HFFc6 (cell line): ENCODE measurements at regions not wholly inside any gene's neighbourhood (a gene's known extent, or its start where the extent isn't known, plus 50 kb on each side); places are given as distances from the start of the nearest gene placed in this dataset.

ENCODE experiments used
- DNase-seq: peaks from one replicate; pipeline ENCODE4 v3.0.0-alpha.2; 2018
- H3K27ac Mint-ChIP-seq: 2 replicates; pipeline ENCODE4 v1.8.0; 2020; ENCODE audit warnings: mild to moderate bottlenecking, mixed read lengths
- H3K27me3 Mint-ChIP-seq: 2 replicates; pipeline ENCODE4 v1.8.0; 2021; ENCODE audit warnings: mild to moderate bottlenecking, moderate library complexity, mixed read lengths; ENCODE audit not compliant: insufficient read depth
- H3K36me3 Mint-ChIP-seq: 2 replicates; pipeline ENCODE4 v1.8.0; 2021; ENCODE audit warnings: low read depth, mixed read lengths
- H3K4me1 Mint-ChIP-seq: 2 replicates; pipeline ENCODE4 v1.8.0; 2020; ENCODE audit warnings: low read depth, mixed read lengths
- H3K4me3 Mint-ChIP-seq: 2 replicates; pipeline ENCODE4 v1.8.0; 2020; ENCODE audit warnings: mild to moderate bottlenecking, moderate library complexity, mixed read lengths
- H3K9me3 Mint-ChIP-seq: 2 replicates; pipeline ENCODE4 v1.8.0; 2020; ENCODE audit warnings: mild to moderate bottlenecking, mixed read lengths
- TF ChIP-seq, protein P1 (sequence below): fragments of 200-600 bp; sonication (generic); IDR thresholded peaks from 2 replicates; pipeline ENCODE4 v1.5.0; 2021; ENCODE audit warnings: antibody characterized with exemption, mild to moderate bottlenecking

DNA sequence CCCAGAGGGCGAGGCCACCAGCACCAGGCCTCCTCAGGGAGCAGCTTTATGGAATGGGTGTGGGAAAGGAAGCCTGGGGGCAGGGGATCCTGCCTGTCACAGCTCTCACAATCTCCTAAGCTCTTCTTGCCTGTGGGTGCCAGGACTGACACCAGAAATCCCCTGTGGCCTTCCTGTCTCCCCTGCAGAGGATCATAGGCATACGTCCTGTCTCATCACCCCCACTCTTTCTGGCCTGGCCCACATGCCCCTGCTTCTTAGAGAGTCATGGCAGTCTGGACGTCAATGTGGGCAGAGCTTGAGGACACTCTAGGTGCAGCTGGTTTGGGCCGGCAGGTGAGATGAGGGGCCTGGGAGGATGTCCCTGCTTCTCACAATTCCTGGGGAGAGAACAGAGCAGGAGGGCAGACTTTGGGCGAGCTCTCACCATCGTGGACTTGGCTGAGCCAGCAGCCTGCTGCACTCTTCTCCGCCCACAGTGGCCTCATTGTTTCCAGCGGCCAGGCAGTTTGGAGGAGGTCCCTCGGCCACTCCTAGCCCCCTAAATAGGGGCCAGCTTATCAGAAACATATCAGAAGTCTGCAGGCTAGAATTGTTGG, 67.3 kb upstream of the ZFR start:
- H3K4me1 Mint-ChIP-seq = peaks cover 41% of the 10 kb centered on the region
- TF ChIP-seq, protein P1, sequence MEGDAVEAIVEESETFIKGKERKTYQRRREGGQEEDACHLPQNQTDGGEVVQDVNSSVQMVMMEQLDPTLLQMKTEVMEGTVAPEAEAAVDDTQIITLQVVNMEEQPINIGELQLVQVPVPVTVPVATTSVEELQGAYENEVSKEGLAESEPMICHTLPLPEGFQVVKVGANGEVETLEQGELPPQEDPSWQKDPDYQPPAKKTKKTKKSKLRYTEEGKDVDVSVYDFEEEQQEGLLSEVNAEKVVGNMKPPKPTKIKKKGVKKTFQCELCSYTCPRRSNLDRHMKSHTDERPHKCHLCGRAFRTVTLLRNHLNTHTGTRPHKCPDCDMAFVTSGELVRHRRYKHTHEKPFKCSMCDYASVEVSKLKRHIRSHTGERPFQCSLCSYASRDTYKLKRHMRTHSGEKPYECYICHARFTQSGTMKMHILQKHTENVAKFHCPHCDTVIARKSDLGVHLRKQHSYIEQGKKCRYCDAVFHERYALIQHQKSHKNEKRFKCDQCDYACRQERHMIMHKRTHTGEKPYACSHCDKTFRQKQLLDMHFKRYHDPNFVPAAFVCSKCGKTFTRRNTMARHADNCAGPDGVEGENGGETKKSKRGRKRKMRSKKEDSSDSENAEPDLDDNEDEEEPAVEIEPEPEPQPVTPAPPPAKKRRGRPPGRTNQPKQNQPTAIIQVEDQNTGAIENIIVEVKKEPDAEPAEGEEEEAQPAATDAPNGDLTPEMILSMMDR = no peak
- H3K9me3 Mint-ChIP-seq = no peaks in the 10 kb centered on the region
- H3K36me3 Mint-ChIP-seq = no peaks in the 10 kb centered on the region
- H3K4me3 Mint-ChIP-seq = no peak overlapping the region
- H3K27me3 Mint-ChIP-seq = no peaks in the 10 kb centered on the region; the same call in none of the 2 replicates
- DNase-seq = no peak
- H3K27ac Mint-ChIP-seq = no peak overlapping the region

DNA sequence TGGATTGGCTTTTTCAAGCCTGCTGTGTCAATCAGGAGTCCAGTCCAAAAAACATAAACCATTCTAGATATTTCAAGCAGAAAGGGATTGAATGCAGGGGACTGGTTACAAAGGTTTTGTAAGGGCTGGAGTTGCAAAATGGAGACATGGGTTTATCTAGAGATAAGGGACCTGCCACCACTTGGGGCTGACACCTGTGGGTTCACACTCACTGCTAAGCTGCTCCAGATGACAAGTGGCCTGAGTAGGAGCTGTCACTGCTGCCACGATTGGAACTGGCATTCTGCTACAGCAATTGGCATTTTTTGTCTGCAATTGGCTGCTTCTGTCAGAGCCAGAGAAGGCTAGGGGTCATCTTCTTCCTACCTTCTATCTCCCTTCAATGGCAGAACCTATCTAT, 66.3 kb upstream of the ZFR start:
- TF ChIP-seq, protein P1 = no peak
- Mint-ChIP-seq H3K9me3 (no peaks in the 10 kb centered on the region), H3K36me3 (no peaks in the 10 kb centered on the region), H3K4me3 (no peak overlapping the region), H3K4me1 (peaks cover 52% of the 10 kb centered on the region), H3K27ac (no peak overlapping the region), H3K27me3 (no peaks in the 10 kb centered on the region; the same call in 1 of the 2 replicates)
- no peak for DNase-seq

DNA sequence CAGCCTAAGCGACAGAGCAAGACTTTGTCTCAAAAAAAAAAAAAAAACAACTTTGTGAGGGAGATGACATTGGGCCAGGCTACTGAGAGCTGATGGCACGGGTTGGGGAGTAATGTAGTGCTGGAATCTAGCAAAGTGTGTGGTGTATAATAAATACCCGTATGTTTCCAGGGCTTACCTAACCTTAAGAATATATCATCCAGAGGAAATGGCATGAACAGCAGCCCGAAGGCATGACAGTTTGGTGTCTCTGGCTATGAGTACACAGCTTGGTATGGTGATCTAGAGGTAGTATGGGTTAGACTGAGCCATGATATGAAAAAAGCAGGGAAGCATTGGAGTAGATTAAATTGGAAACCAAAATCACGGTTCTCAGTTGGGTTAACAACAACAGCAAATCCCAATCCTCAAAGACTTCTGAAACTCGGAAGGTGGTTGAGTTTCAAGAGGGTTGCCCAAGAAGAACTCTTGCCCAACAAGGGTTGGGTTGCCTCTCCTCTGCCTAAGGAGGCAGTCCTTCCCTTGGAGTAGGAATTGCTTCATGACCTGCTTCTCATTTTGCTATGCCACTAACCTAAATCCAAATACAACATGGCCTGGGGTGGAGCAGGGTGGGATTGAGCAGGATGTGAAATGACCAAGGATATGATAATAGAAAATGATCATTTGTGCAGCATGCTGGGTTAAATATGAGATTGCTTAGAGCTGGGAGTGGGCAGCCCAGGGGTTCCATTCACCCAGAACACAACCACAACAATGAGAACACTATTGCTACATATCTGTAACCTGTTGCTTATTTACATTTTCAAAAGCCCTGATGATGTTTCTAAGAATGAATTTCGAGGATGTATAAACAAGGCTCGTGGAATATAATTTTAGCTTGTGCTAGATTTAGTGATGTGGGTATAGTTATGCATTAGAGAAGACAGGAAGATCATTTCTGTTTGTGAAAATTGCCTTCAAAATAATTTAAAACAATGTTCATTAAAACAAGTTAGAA, 64.6 kb upstream of the ZFR start:
- peak overlapping the region; percentile 83 for H3K27ac Mint-ChIP-seq
- TF ChIP-seq, protein P1 = no peak
- no peaks in the 10 kb centered on the region for H3K36me3 Mint-ChIP-seq
- peaks cover 69% of the 10 kb centered on the region for H3K4me1 Mint-ChIP-seq
- H3K9me3 Mint-ChIP-seq = no peaks in the 10 kb centered on the region
- peak; percentile 68 for DNase-seq
- peak overlapping the region; percentile 72 for H3K4me3 Mint-ChIP-seq
- no peaks in the 10 kb centered on the region; the same call in 1 of the 2 replicates for H3K27me3 Mint-ChIP-seq

DNA sequence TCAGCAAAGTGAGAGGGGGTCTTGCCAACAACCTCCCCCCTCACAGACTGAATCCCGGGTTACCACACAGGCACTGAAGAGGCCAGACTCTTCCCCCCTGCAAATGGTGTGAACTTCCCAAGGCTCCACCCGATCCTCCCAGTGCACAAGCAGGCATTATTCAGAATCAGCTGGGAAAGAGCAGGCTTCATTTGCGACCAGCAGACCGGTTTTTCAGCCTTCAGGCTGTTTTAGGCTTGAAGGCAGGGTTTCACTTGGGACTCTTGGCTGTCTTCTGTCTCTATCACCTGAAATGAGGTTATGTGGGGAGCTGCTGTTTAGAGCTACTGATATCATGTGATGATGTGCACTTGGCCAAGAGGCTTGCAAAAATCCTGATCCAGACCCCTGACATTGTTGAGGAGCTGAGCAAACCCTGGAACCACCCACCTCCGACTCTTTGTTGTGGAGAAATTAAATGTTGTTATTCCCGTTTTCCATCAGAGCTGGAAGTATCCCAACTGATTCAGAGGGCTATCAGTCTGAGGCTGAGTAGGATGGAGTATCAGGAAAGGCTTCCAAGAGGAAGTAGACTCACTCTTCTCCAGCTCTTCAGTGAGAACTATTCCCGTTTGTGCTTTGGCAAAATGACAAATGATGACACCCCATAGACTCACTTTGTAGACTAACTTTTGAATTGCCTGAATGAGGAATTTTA, 63.3 kb upstream of the ZFR start:
- H3K27ac Mint-ChIP-seq = peak overlapping the region; percentile 83
- H3K36me3 Mint-ChIP-seq = no peaks in the 10 kb centered on the region
- TF ChIP-seq, protein P1 = no peak
- H3K9me3 Mint-ChIP-seq = no peaks in the 10 kb centered on the region
- peaks cover 64% of the 10 kb centered on the region for H3K4me1 Mint-ChIP-seq
- peak overlapping the region; percentile 72 for H3K4me3 Mint-ChIP-seq
- H3K27me3 Mint-ChIP-seq = peaks cover 2% of the 10 kb centered on the region; the same call in 1 of the 2 replicates
- peak; percentile 97 for DNase-seq

DNA sequence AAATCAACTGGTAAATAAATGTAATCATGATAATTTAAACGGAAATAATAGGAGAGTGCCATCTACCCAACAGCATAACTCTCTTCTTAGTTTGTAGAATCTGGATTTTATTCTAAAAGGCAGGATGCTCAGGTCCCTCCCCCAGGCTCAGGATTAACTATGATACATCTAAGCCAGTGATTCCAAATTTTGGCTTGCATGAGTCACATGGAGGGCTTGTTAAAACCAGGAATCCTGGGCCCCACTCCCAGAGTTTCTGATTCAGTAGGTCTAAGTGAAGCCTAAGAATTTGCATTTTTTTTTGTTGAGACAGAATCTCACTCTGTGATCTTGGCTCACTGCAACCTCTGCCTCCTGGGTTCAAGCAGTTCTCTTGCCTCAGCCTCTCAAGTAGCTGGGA, 62.3 kb upstream of the ZFR start:
- H3K9me3 Mint-ChIP-seq = no peaks in the 10 kb centered on the region
- TF ChIP-seq, protein P1 = no peak
- peak; percentile 88 for DNase-seq
- H3K4me3 Mint-ChIP-seq = peak overlapping the region; percentile 73
- peak overlapping the region; percentile 83 for H3K27ac Mint-ChIP-seq
- H3K4me1 Mint-ChIP-seq = peaks cover 57% of the 10 kb centered on the region
- peaks cover 2% of the 10 kb centered on the region; the same call in 1 of the 2 replicates for H3K27me3 Mint-ChIP-seq
- H3K36me3 Mint-ChIP-seq = no peaks in the 10 kb centered on the region
